Loucy (cell line): ENCODE measurements at regions not wholly inside any gene's neighbourhood (a gene's known extent, or its start where the extent isn't known, plus 50 kb on each side); places are given as distances from the start of the nearest gene placed in this dataset.

Source experiments
- CTCF ChIP-seq: fragments of 200-600 bp; sonication (generic); conservative IDR thresholded peaks from 2 replicates; pipeline ENCODE4 v1.5.1; 2014; ENCODE audit warnings: mild to moderate bottlenecking, antibody characterized with exemption, low read length
- EZH2phosphoT487 ChIP-seq: fragments of 200-600 bp; IDR thresholded peaks from 2 replicates; pipeline ENCODE4 v1.6.1; 2018; ENCODE audit warnings: antibody characterized with exemption, mild to moderate bottlenecking, moderate library complexity, borderline replicate concordance

- TF ChIP-seq CTCF: no peak
- TF ChIP-seq EZH2phosphoT487: no peak
Observed at GRCh38 chr13:102928941-102929675, 83.3 kb downstream of the ERCC5 start.
